HCT116 (cell line): ENCODE measurements at regions not wholly inside any gene's neighbourhood (a gene's known extent, or its start where the extent isn't known, plus 50 kb on each side); places are given as distances from the start of the nearest gene placed in this dataset.

ENCODE experiments used
- ELF1 ChIP-seq: IDR thresholded peaks from 2 replicates; pipeline ENCODE4 v1.6.1; 2012; ENCODE audit warnings: low read depth, borderline replicate concordance
- JUND ChIP-seq: IDR thresholded peaks from 2 replicates; pipeline ENCODE4 v1.6.1; 2012
- YY1 ChIP-seq: IDR thresholded peaks from 2 replicates; pipeline ENCODE4 v1.6.1; 2011; ENCODE audit warnings: low read length, low read depth, moderate library complexity, mild to moderate bottlenecking; ENCODE audit not compliant: insufficient replicate concordance; ENCODE audit errors: extremely low read depth
- ZFX ChIP-seq: fragments of 450-650 bp; IDR thresholded peaks from 2 replicates; pipeline ENCODE4 v1.6.1; 2017
- ZNF274 ChIP-seq: fragments of 200-500 bp; sonication (Bioruptor generic); IDR thresholded peaks from 2 replicates; pipeline ENCODE4 v1.6.1; 2014; ENCODE audit warnings: mild to moderate bottlenecking, low read depth, low read length, inconsistent platforms
- TF ChIP-seq, protein P1 (sequence below): IDR thresholded peaks from 2 replicates; pipeline ENCODE4 v1.6.1; 2012

DNA sequence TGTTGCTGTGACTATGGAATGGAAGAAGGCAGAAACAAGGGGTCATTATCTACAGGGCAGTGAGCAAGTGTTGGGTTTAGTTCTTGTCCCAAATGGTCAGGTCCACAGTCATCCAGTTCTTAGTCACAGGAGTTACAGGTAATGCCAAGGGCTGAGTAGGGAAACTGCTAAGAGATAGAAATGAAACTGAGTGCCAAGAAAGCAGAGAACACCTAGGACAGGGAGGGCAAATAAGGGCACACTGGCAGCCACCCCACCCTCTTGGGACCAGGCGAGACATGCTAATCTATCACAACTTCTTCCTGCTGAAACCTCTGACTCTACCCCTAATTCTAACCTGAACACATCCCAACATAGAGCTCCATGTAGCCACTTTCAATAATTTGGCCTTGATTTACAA lies 103.2 kb downstream of the KLF4 start (continued):
- TF ChIP-seq ZNF274 (no peak), YY1 (no peak), ZFX (no peak), JUND (no peak), ELF1 (no peak)
- TF ChIP-seq, protein P1, sequence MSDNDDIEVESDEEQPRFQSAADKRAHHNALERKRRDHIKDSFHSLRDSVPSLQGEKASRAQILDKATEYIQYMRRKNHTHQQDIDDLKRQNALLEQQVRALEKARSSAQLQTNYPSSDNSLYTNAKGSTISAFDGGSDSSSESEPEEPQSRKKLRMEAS, result no peak
- TF ChIP-seq, all 23 proteins: peak for 0
